HEK293T (cell line): ENCODE measurements at regions not wholly inside any gene's neighbourhood (a gene's known extent, or its start where the extent isn't known, plus 50 kb on each side); places are given as distances from the start of the nearest gene placed in this dataset.
"Not testable (repeated sequence)": the region's sequence is repeated elsewhere in the genome, so short reads cannot be mapped to it uniquely, and the experiment has no call there.

Source experiments
- CTCF ChIA-PET: fragments of 350-600 bp; formaldehyde crosslinking; extraction: SDS; loops from one replicate; lab custom pipeline; 2021; ENCODE audit warnings: antibody characterized with exemption, inconsistent platforms; lab: Yijun Ruan, JAX
- POLR2A ChIA-PET: fragments of 350-600 bp; formaldehyde crosslinking; extraction: SDS; loops from one replicate; lab custom pipeline; 2020; ENCODE audit warnings: antibody characterized with exemption, inconsistent platforms; lab: Yijun Ruan, JAX
- DNase-seq: peaks from one replicate; pipeline ENCODE4 v3.0.0; 2012; ENCODE audit warnings: mixed read lengths; ENCODE audit errors: extremely low spot score
- ARNT ChIP-seq: fragments of 450-650 bp; IDR thresholded peaks from 2 replicates; pipeline ENCODE4 v1.6.1; 2017; ENCODE audit warnings: mild to moderate bottlenecking
- BHLHE40 ChIP-seq: fragments of 450-650 bp; IDR thresholded peaks from 2 replicates; pipeline ENCODE4 v1.6.1; 2016; ENCODE audit warnings: mild to moderate bottlenecking, moderate library complexity, borderline replicate concordance
- CTBP1 ChIP-seq: fragments of 450-650 bp; IDR thresholded peaks from 2 replicates; pipeline ENCODE4 v1.6.1; 2016; ENCODE audit warnings: borderline replicate concordance
- ELF4 ChIP-seq: fragments of 450-650 bp; IDR thresholded peaks from 2 replicates; pipeline ENCODE4 v1.6.1; 2017; ENCODE audit warnings: antibody characterized with exemption
- FOXA1 ChIP-seq: fragments of 450-650 bp; IDR thresholded peaks from 2 replicates; pipeline ENCODE4 v1.6.1; 2016; ENCODE audit warnings: mild to moderate bottlenecking
- FOXK2 ChIP-seq: fragments of 450-650 bp; IDR thresholded peaks from 2 replicates; pipeline ENCODE4 v1.6.1; 2016; ENCODE audit warnings: mild to moderate bottlenecking
- FOXM1 ChIP-seq: fragments of 450-650 bp; IDR thresholded peaks from 2 replicates; pipeline ENCODE4 v1.6.1; 2017; ENCODE audit warnings: mild to moderate bottlenecking, borderline replicate concordance
- HDGF ChIP-seq: fragments of 450-650 bp; IDR thresholded peaks from 2 replicates; pipeline ENCODE4 v1.6.1; 2017; ENCODE audit warnings: antibody characterized with exemption, borderline replicate concordance
- L3MBTL2 ChIP-seq: fragments of 450-650 bp; conservative IDR thresholded peaks from 2 replicates; pipeline ENCODE4 v1.6.1; 2016; ENCODE audit warnings: mild to moderate bottlenecking
- LEF1 ChIP-seq: fragments of 450-650 bp; IDR thresholded peaks from 2 replicates; pipeline ENCODE4 v1.6.1; 2017; ENCODE audit warnings: mild to moderate bottlenecking, borderline replicate concordance
- NFRKB ChIP-seq: fragments of 450-650 bp; IDR thresholded peaks from 2 replicates; pipeline ENCODE4 v1.6.1; 2016; ENCODE audit warnings: mild to moderate bottlenecking, moderate library complexity
- PKNOX1 ChIP-seq: fragments of 450-650 bp; IDR thresholded peaks from 2 replicates; pipeline ENCODE4 v1.6.1; 2016
- SP1 ChIP-seq: fragments of 450-650 bp; IDR thresholded peaks from 2 replicates; pipeline ENCODE4 v1.6.1; 2017
- SUZ12 ChIP-seq: fragments of 450-650 bp; IDR thresholded peaks from 2 replicates; pipeline ENCODE4 v1.6.1; 2016; ENCODE audit warnings: mild to moderate bottlenecking
- TARDBP ChIP-seq: fragments of 450-650 bp; IDR thresholded peaks from 2 replicates; pipeline ENCODE4 v1.6.1; 2016
- ZNF384 ChIP-seq: fragments of 450-650 bp; IDR thresholded peaks from 2 replicates; pipeline ENCODE4 v1.6.1; 2016

- CTCF ChIA-PET, result no interaction called here
- POLR2A ChIA-PET, result no interaction called here
- DNase-seq, result no peak
- TF ChIP-seq ARNT (no peak), CTBP1 (no peak), ELF4 (no peak), FOXK2 (no peak), NFRKB (no peak), HDGF (no peak), ZNF384 (no peak), SUZ12 (no peak), FOXA1 (no peak), LEF1 (no peak)
Measured at GRCh38 chr1:229736376-229736775, 110.3 kb downstream of the URB2 start.

DNA sequence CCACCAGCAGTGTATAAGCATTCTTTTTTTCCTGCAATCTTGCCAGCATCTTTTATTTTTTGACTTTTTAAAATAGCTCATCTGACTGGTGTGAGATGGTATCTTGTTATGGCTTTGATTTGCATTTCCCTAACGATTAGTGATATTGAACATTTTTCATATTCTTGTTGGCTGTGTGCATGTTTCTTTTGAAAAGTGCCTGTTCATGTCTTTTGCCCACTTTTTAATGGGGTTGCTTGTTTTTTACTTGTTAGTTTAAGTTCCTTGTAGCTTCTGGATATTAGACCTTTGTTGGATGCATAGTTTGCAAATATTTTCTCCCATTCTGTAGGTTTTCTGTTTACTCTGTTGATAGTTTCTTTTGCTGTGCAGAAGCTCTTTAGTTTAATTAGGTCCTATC lies 116.6 kb downstream of the URB2 start:
- POLR2A ChIA-PET, CTCF ChIA-PET, DNase-seq: not testable (repeated sequence)

GRCh38 chr1:229749992-229750391 lies 123.9 kb downstream of the URB2 start:
- ChIA-PET CTCF (interaction anchor here (0.7 kb wide), 1 partner anchor 38 kb away, joined by 3 read pairs; no protein-coding TSS in a partner anchor), POLR2A (no interaction called here)

GRCh38 chr1:229751610-229752009 lies 125.6 kb downstream of the URB2 start:
- ChIA-PET POLR2A (no interaction called here), CTCF (no interaction called here)
- TF ChIP-seq CTBP1 (no peak), ELF4 (no peak), BHLHE40 (no peak), FOXK2 (no peak), LEF1 (no peak), PKNOX1 (no peak), TARDBP (no peak), SUZ12 (no peak), HDGF (no peak), ARNT (no peak), FOXA1 (no peak), NFRKB (no peak), ZNF384 (no peak), FOXM1 (no peak), L3MBTL2 (no peak), SP1 (no peak)
- no peak for DNase-seq

More at GRCh38 chr1:229749992-229750391, 123.9 kb downstream of the URB2 start:
- no peak for DNase-seq
- no peak for TF ChIP-seq L3MBTL2
- TF ChIP-seq NFRKB, result no peak
- no peak for TF ChIP-seq LEF1
- no peak for TF ChIP-seq BHLHE40

GRCh38 chr1:229752679-229753078 lies 126.6 kb downstream of the URB2 start:
- DNase-seq, result no peak
- ChIA-PET POLR2A (no interaction called here), CTCF (no interaction called here)
- TF ChIP-seq ZNF384, result no peak
- no peak for TF ChIP-seq PKNOX1
- no peak for TF ChIP-seq CTBP1
- TF ChIP-seq HDGF, result no peak
- TF ChIP-seq SUZ12, result no peak
- TF ChIP-seq L3MBTL2, result no peak
- TF ChIP-seq ELF4, result no peak
- no peak for TF ChIP-seq FOXM1
- no peak for TF ChIP-seq NFRKB
- no peak for TF ChIP-seq ARNT
- TF ChIP-seq SP1, result no peak
- TF ChIP-seq FOXK2, result no peak
- no peak for TF ChIP-seq LEF1
- no peak for TF ChIP-seq BHLHE40

DNA sequence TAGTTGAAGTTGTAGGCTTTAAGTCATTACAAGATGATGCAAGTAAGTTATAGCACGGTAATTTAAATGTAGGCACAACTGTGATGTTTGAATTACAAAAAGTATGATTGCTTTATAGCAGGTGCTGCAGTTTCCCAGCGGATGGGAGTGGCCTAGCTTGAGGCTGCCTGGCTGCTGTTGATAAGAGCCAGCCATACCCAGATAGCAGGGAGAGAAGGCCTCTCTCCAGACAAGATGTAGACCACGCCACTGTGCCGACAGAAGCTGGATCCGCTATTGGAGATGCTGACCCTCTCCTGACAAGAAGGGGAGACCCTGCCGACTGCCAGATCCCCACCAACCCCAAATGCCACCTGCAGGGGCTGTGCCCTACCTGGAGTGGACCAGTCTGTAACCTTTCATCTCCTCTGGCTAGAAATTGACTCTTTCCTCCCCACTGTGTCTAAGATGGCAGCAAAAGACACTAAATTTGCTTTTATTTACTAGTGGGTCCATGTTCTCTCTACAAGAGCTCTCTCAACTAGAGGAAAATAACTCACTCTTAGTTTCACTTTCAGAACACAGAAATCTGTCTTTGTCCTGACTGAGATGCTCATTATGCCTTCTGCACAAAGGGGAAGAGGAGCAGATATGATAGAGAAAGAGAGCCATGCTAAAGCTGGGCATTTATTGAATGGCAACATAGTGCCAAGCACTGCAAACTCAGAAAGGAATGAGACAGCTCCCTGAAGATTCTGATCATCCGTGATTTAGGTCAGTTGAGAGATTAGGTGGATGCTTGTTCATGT lies 127.9 kb downstream of the URB2 start:
- no peak for DNase-seq
- CTCF ChIA-PET, result no interaction called here
- TF ChIP-seq TARDBP (no peak), ARNT (no peak), SUZ12 (no peak), LEF1 (no peak), PKNOX1 (no peak), ELF4 (no peak), FOXA1 (no peak), ZNF384 (no peak), CTBP1 (no peak), L3MBTL2 (no peak), NFRKB (no peak), BHLHE40 (no peak), FOXK2 (no peak), SP1 (no peak), HDGF (no peak), FOXM1 (no peak)
- POLR2A ChIA-PET, result no interaction called here
